Trophoblast cell (in vitro differentiated cells and primary cell): ENCODE measurements at regions not wholly inside any gene's neighbourhood (a gene's known extent, or its start where the extent isn't known, plus 50 kb on each side); places are given as distances from the start of the nearest gene placed in this dataset.

ENCODE experiments used
- DNase-seq, 2 donors: peaks; one replicate each; pipeline ENCODE4 v3.0.0-alpha.2; 2016
- H2AFZ ChIP-seq: 2 replicates; pipeline ENCODE4 v1.6.1; 2013; ENCODE audit warnings: low read length, moderate library complexity, mild to moderate bottlenecking; ENCODE audit not compliant: insufficient read depth, poor library complexity
- H2AK5ac ChIP-seq: 2 replicates; pipeline ENCODE4 v1.6.1; 2013; ENCODE audit warnings: mild to moderate bottlenecking, low read length
- H2BK120ac ChIP-seq: 2 replicates; pipeline ENCODE4 v1.6.1; 2013; ENCODE audit warnings: low read length, mild to moderate bottlenecking, moderate library complexity; ENCODE audit not compliant: insufficient read depth, poor library complexity
- H2BK12ac ChIP-seq: 2 replicates; pipeline ENCODE4 v1.6.1; 2013; ENCODE audit warnings: mild to moderate bottlenecking, low read length, moderate library complexity
- H2BK5ac ChIP-seq: 2 replicates; pipeline ENCODE4 v1.6.1; 2013; ENCODE audit warnings: low read length, low read depth, moderate library complexity, mild to moderate bottlenecking; ENCODE audit not compliant: poor library complexity
- H3K14ac ChIP-seq: 2 replicates; pipeline ENCODE4 v1.6.1; 2013; ENCODE audit warnings: mild to moderate bottlenecking, low read length
- H3K18ac ChIP-seq: 2 replicates; pipeline ENCODE4 v1.6.1; 2013; ENCODE audit warnings: mild to moderate bottlenecking, low read length
- H3K23ac ChIP-seq: 2 replicates; pipeline ENCODE4 v1.6.1; 2013; ENCODE audit warnings: low read length
- H3K27ac ChIP-seq: 2 replicates; pipeline ENCODE4 v1.5.1; 2013; ENCODE audit warnings: low read depth, mild to moderate bottlenecking, inconsistent platforms, low read length, moderate library complexity
- H3K27me3 ChIP-seq: 2 replicates; pipeline ENCODE4 v1.6.1; 2013; ENCODE audit warnings: inconsistent platforms, mild to moderate bottlenecking, low read length, moderate library complexity; ENCODE audit not compliant: insufficient read depth
- H3K36me3 ChIP-seq, 2 experiments: 1 replicate in 1 of 2; 2 replicates in 1 of 2; pipeline ENCODE4 v1.6.1; 2013; ENCODE audit warnings: low read length in 2 of 2, mild to moderate bottlenecking in 2 of 2, moderate library complexity in 1 of 2; ENCODE audit not compliant: insufficient read depth in 2 of 2, control insufficient read depth in 1 of 2
- H3K4ac ChIP-seq: 2 replicates; pipeline ENCODE4 v1.6.1; 2013; ENCODE audit warnings: low read depth, mild to moderate bottlenecking, low read length, moderate library complexity
- H3K4me1 ChIP-seq, 2 experiments: 1 replicate in 1 of 2; 2 replicates in 1 of 2; pipeline ENCODE4 v1.6.1; 2013; ENCODE audit warnings: low read length in 2 of 2, mild to moderate bottlenecking in 2 of 2, moderate library complexity in 1 of 2; ENCODE audit not compliant: insufficient read depth in 2 of 2, control insufficient read depth in 1 of 2
- H3K4me2 ChIP-seq: 2 replicates; pipeline ENCODE4 v1.6.1; 2013; ENCODE audit warnings: inconsistent platforms, mild to moderate bottlenecking, low read length, moderate library complexity
- H3K4me3 ChIP-seq: 2 replicates; pipeline ENCODE4 v1.5.1; 2013; ENCODE audit warnings: mild to moderate bottlenecking, low read depth, low read length, inconsistent platforms
- H3K79me1 ChIP-seq: one replicate; pipeline ENCODE4 v1.6.1; 2013; ENCODE audit warnings: low read length
- H3K79me2 ChIP-seq: 2 replicates; pipeline ENCODE4 v1.6.1; 2013; ENCODE audit warnings: low read length, mild to moderate bottlenecking; ENCODE audit not compliant: control insufficient read depth, insufficient read depth, poor library complexity
- H3K9ac ChIP-seq: 2 replicates; pipeline ENCODE4 v1.6.1; 2013; ENCODE audit warnings: mild to moderate bottlenecking, low read length
- H3K9me3 ChIP-seq: 2 replicates; pipeline ENCODE4 v1.6.1; 2013; ENCODE audit warnings: low read depth, mild to moderate bottlenecking, control low read depth, inconsistent platforms, low read length; ENCODE audit not compliant: insufficient read depth
- H4K12ac ChIP-seq: 2 replicates; pipeline ENCODE4 v1.6.1; 2013; ENCODE audit warnings: low read depth, mild to moderate bottlenecking, low read length, moderate library complexity
- H4K8ac ChIP-seq: 2 replicates; pipeline ENCODE4 v1.6.1; 2013; ENCODE audit warnings: low read depth, mild to moderate bottlenecking, low read length, moderate library complexity
- H4K91ac ChIP-seq: one replicate; pipeline ENCODE4 v1.6.1; 2013; ENCODE audit warnings: low read depth, mild to moderate bottlenecking, low read length, moderate library complexity
- WGBS: extraction: QIAGEN DNeasy Blood & Tissue Kit; methylation state at CpG from one replicate; pipeline ENCODE4 v1.1.7; 2013; ENCODE audit warnings: missing lambda C conversion rate; ENCODE audit not compliant: insufficient read length, insufficient coverage; ENCODE audit errors: extremely low coverage; 5-methylcytosine and 5-hydroxymethylcytosine counted together

GRCh38 chr4:111652986-111653385, 492.3 kb upstream of the FAM241A start:
- no peak overlapping the region for H2BK12ac ChIP-seq
- WGBS, result no CpG with 5 or more reads among the region's 2 CpGs
- no peaks in the 10 kb centered on the region for H3K79me2 ChIP-seq
- no peak overlapping the region for H3K23ac ChIP-seq
- no peak overlapping the region for H2BK120ac ChIP-seq
- H3K18ac ChIP-seq, result no peak overlapping the region
- H3K4ac ChIP-seq, result no peak overlapping the region
- H3K27ac ChIP-seq, result no peak overlapping the region
- no peak overlapping the region for H4K12ac ChIP-seq
- no peak overlapping the region for H3K9ac ChIP-seq
- H3K4me2 ChIP-seq, result no peak overlapping the region
- no peaks in the 10 kb centered on the region for H3K36me3 ChIP-seq
- DNase-seq, result no peak
- no peak overlapping the region for H3K14ac ChIP-seq
- no peak overlapping the region for H2BK5ac ChIP-seq
- no peaks in the 10 kb centered on the region for H3K27me3 ChIP-seq
- H2AFZ ChIP-seq, result no peak overlapping the region
- no peak overlapping the region for H3K4me3 ChIP-seq
- no peaks in the 10 kb centered on the region for H3K79me1 ChIP-seq
- no peak overlapping the region for H4K8ac ChIP-seq
- peaks cover 0 to 3% of the 10 kb centered on the region in 2 experiments for H3K4me1 ChIP-seq
- H3K9me3 ChIP-seq, result no peaks in the 10 kb centered on the region
- no peak overlapping the region for H4K91ac ChIP-seq
- H2AK5ac ChIP-seq, result no peak overlapping the region

GRCh38 chr4:111662496-111662895, 482.8 kb upstream of the FAM241A start:
- no peak overlapping the region for H3K4me2 ChIP-seq
- H2AK5ac ChIP-seq, result no peak overlapping the region
- no peak overlapping the region for H3K23ac ChIP-seq
- no peak overlapping the region for H2BK5ac ChIP-seq
- H3K27me3 ChIP-seq, result no peaks in the 10 kb centered on the region
- H3K9me3 ChIP-seq, result no peaks in the 10 kb centered on the region
- no peak overlapping the region for H2BK12ac ChIP-seq
- H3K14ac ChIP-seq, result no peak overlapping the region
- no peak overlapping the region for H2AFZ ChIP-seq
- no peak overlapping the region for H3K18ac ChIP-seq
- no peak overlapping the region for H4K12ac ChIP-seq
- no peak overlapping the region for H3K4ac ChIP-seq
- DNase-seq, result no peak
- H3K4me1 ChIP-seq, result no peaks in the 10 kb centered on the region
- H3K9ac ChIP-seq, result no peak overlapping the region
- H3K27ac ChIP-seq, result no peak overlapping the region
- H4K91ac ChIP-seq, result no peak overlapping the region
- no peak overlapping the region for H3K4me3 ChIP-seq
- no peaks in the 10 kb centered on the region for H3K79me2 ChIP-seq
- no CpG with 5 or more reads among the region's 1 CpG for WGBS
- no peak overlapping the region for H4K8ac ChIP-seq
- no peaks in the 10 kb centered on the region for H3K36me3 ChIP-seq
- no peak overlapping the region for H2BK120ac ChIP-seq
- H3K79me1 ChIP-seq, result no peaks in the 10 kb centered on the region

GRCh38 chr4:111664308-111664945, 480.8 kb upstream of the FAM241A start:
- Histone ChIP-seq H3K36me3 (no peaks in the 10 kb centered on the region), H3K79me2 (no peaks in the 10 kb centered on the region), H3K9me3 (no peaks in the 10 kb centered on the region), H4K8ac (no peak overlapping the region), H3K18ac (no peak overlapping the region), H3K23ac (no peak overlapping the region), H2AFZ (no peak overlapping the region), H2BK5ac (no peak overlapping the region), H2BK120ac (no peak overlapping the region), H3K4ac (no peak overlapping the region), H3K14ac (no peak overlapping the region), H3K79me1 (no peaks in the 10 kb centered on the region), H4K12ac (no peak overlapping the region), H2BK12ac (no peak overlapping the region), H3K4me1 (no peaks in the 10 kb centered on the region), H3K27me3 (no peaks in the 10 kb centered on the region), H3K4me3 (no peak overlapping the region), H3K27ac (no peak overlapping the region), H4K91ac (no peak overlapping the region), H3K4me2 (no peak overlapping the region), H2AK5ac (no peak overlapping the region), H3K9ac (no peak overlapping the region)
- no CpG with 5 or more reads among the region's 1 CpG for WGBS
- DNase-seq, result no peak

- DNase-seq, result peak in 1 of 2 donors; percentile 42
- H2BK12ac ChIP-seq, result no peak overlapping the region
- H3K4me3 ChIP-seq, result no peak overlapping the region
- H3K4me1 ChIP-seq, result no peaks in the 10 kb centered on the region
- H3K79me2 ChIP-seq, result no peaks in the 10 kb centered on the region
- no peak overlapping the region for H3K14ac ChIP-seq
- no peak overlapping the region for H3K9ac ChIP-seq
- H4K8ac ChIP-seq, result no peak overlapping the region
- no peak overlapping the region for H4K12ac ChIP-seq
- H2BK120ac ChIP-seq, result no peak overlapping the region
- no peak overlapping the region for H3K4ac ChIP-seq
- no CpG with 5 or more reads among the region's 2 CpGs for WGBS
- H4K91ac ChIP-seq, result no peak overlapping the region
- no peak overlapping the region for H2AK5ac ChIP-seq
- H3K4me2 ChIP-seq, result no peak overlapping the region
- H3K27ac ChIP-seq, result no peak overlapping the region
- H2AFZ ChIP-seq, result no peak overlapping the region
- H3K36me3 ChIP-seq, result no peaks in the 10 kb centered on the region
- H2BK5ac ChIP-seq, result no peak overlapping the region
- H3K79me1 ChIP-seq, result no peaks in the 10 kb centered on the region
- no peaks in the 10 kb centered on the region for H3K27me3 ChIP-seq
- no peak overlapping the region for H3K18ac ChIP-seq
- H3K23ac ChIP-seq, result no peak overlapping the region
- H3K9me3 ChIP-seq, result no peaks in the 10 kb centered on the region
Observed at GRCh38 chr4:111666826-111667360, 478.4 kb upstream of the FAM241A start.
